HL-60 (cell line): ENCODE measurements at regions not wholly inside any gene's neighbourhood (a gene's known extent, or its start where the extent isn't known, plus 50 kb on each side); places are given as distances from the start of the nearest gene placed in this dataset.

Experiments
- CTCF ChIP-seq: IDR thresholded peaks from one replicate; pipeline ENCODE4 v1.5.1; 2011; ENCODE audit warnings: low read length, control low read depth, inconsistent platforms; ENCODE audit not compliant: insufficient read depth
- GABPA ChIP-seq: IDR thresholded peaks from 2 replicates; pipeline ENCODE4 v1.6.1; 2012; ENCODE audit warnings: low read depth
- POLR2AphosphoS5 ChIP-seq: IDR thresholded peaks from 2 replicates; pipeline ENCODE4 v1.6.1; 2012; ENCODE audit warnings: low read depth
- REST ChIP-seq: IDR thresholded peaks from 2 replicates; pipeline ENCODE4 v1.6.1; 2012; ENCODE audit warnings: low read depth; ENCODE audit not compliant: insufficient replicate concordance
- SPI1 ChIP-seq: IDR thresholded peaks from 2 replicates; pipeline ENCODE4 v1.6.1; 2012; ENCODE audit warnings: low read depth, mild to moderate bottlenecking, borderline replicate concordance

GRCh38 chr1:178028841-178029481, 59.1 kb upstream of the SEC16B start:
- TF ChIP-seq POLR2AphosphoS5 (no peak), REST (no peak), CTCF (no peak), SPI1 (no peak), GABPA (no peak)
